IPS-18a (cell line): ENCODE measurements at regions not wholly inside any gene's neighbourhood (a gene's known extent, or its start where the extent isn't known, plus 50 kb on each side); places are given as distances from the start of the nearest gene placed in this dataset.

Experiments
- H3K27ac ChIP-seq: one replicate; pipeline ENCODE4 v1.5.1; 2013; ENCODE audit warnings: low read length
- H3K27me3 ChIP-seq: one replicate; pipeline ENCODE4 v1.6.1; 2013; ENCODE audit warnings: mild to moderate bottlenecking, low read length; ENCODE audit not compliant: control insufficient read depth, insufficient read depth
- H3K36me3 ChIP-seq: one replicate; pipeline ENCODE4 v1.6.1; 2013; ENCODE audit warnings: low read depth, low read length; ENCODE audit not compliant: control insufficient read depth
- H3K4me1 ChIP-seq: one replicate; pipeline ENCODE4 v1.6.1; 2013; ENCODE audit warnings: low read depth, low read length; ENCODE audit not compliant: control insufficient read depth
- H3K4me3 ChIP-seq: one replicate; pipeline ENCODE4 v1.5.1; 2013; ENCODE audit warnings: low read length
- H3K9ac ChIP-seq: one replicate; pipeline ENCODE4 v1.6.1; 2013; ENCODE audit warnings: mild to moderate bottlenecking, low read length, moderate library complexity
- H3K9me3 ChIP-seq: one replicate; pipeline ENCODE4 v1.6.1; 2013; ENCODE audit warnings: low read depth, low read length; ENCODE audit not compliant: control insufficient read depth

- Histone ChIP-seq H3K27ac (no peak overlapping the region), H3K27me3 (no peaks in the 10 kb centered on the region), H3K9me3 (no peaks in the 10 kb centered on the region), H3K4me3 (no peak overlapping the region), H3K9ac (no peak overlapping the region), H3K36me3 (no peaks in the 10 kb centered on the region), H3K4me1 (no peaks in the 10 kb centered on the region)
These were observed 97.7 kb upstream of the FAM180A start for GRCh38 chr7:135846339-135846738.

- no peaks in the 10 kb centered on the region for H3K4me1 ChIP-seq
- no peak overlapping the region for H3K9ac ChIP-seq
- no peaks in the 10 kb centered on the region for H3K9me3 ChIP-seq
- no peaks in the 10 kb centered on the region for H3K27me3 ChIP-seq
- H3K36me3 ChIP-seq, result no peaks in the 10 kb centered on the region
- H3K4me3 ChIP-seq, result no peak overlapping the region
- no peak overlapping the region for H3K27ac ChIP-seq
These were observed 96.9 kb upstream of the FAM180A start for GRCh38 chr7:135845415-135846075.

DNA sequence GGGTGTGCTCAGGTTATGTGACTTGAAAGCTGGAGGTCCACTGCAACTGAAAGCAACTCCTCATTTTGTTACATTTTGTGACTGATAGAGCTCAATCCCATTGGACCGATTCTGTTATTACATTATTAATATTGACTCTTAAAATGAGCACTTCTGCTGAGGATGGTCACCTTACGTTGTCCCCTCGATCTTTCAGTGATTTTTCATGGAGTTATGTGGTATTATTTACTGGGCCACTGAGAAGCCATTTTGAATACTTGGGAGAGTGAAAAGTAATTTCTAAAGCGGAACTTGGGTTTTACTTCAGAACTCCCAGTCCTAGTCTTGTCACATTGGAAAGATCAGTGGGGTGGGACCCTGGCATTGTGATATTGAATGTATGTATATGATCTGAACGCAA lies 96.3 kb upstream of the FAM180A start:
- no peaks in the 10 kb centered on the region for H3K9me3 ChIP-seq
- H3K27me3 ChIP-seq, result no peaks in the 10 kb centered on the region
- H3K27ac ChIP-seq, result no peak overlapping the region
- H3K4me1 ChIP-seq, result no peaks in the 10 kb centered on the region
- H3K4me3 ChIP-seq, result no peak overlapping the region
- no peaks in the 10 kb centered on the region for H3K36me3 ChIP-seq
- no peak overlapping the region for H3K9ac ChIP-seq

GRCh38 chr7:135843214-135843613 lies 94.6 kb upstream of the FAM180A start:
- H3K27ac ChIP-seq, result no peak overlapping the region
- no peak overlapping the region for H3K9ac ChIP-seq
- no peaks in the 10 kb centered on the region for H3K27me3 ChIP-seq
- H3K36me3 ChIP-seq, result no peaks in the 10 kb centered on the region
- H3K9me3 ChIP-seq, result no peaks in the 10 kb centered on the region
- H3K4me1 ChIP-seq, result no peaks in the 10 kb centered on the region
- no peak overlapping the region for H3K4me3 ChIP-seq

DNA sequence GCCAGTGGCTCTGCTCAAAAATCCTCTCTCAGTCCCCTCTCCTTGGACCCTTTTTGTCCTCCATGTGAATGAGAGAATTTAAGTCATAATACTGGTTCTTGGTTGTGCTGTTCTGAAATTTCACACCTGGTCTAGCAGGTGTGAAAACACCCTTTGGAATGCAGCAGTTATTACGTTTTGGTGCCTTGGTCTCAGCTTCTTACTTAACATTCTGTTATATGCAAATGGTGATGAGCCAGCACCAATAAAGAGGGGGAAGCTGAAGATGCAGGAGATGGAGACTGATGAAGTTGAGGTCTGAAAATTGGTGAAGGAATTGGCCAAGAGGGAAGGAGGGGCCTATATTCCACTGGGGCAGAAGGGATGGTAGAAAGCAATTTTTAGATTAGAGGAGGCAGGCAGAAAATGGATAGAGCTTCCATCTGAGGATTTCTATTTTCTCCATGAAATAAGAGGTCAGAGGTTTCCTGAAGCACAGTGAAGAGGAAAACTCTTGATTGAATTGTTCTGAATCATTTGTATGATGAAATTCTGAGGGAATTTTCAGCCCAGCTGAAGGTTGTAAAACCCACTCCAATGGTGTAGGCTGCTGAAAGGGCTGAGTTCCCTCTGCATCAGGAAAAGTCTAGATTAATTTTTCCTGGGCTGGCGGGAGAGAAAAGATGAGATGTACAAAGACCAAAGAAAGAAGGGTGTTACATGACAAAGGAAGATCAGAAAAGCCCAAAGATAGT lies 94.0 kb upstream of the FAM180A start:
- Histone ChIP-seq H3K27me3 (no peaks in the 10 kb centered on the region), H3K9ac (no peak overlapping the region)

DNA sequence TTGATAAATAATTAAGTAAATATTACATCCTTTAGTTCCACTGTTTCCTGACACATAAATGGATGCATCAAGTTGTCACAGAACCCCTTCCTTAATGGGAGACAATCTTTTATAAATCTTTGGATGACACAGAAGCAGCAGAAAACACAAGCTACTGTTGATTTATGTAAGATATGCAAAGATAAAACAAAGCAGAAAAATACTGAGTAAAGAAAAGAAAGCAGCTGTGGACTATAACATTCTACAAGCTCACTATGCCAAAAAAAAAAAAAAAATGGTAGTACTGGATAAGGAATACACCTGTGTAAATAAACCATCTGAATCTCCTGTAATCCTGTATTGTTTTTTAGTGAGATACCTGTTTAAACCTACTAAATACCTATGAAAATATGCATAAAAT lies 92.0 kb upstream of the FAM180A start:
- Histone ChIP-seq H3K27ac (no peak overlapping the region), H3K9me3 (no peaks in the 10 kb centered on the region), H3K36me3 (no peaks in the 10 kb centered on the region), H3K4me1 (no peaks in the 10 kb centered on the region), H3K9ac (no peak overlapping the region), H3K4me3 (no peak overlapping the region), H3K27me3 (no peaks in the 10 kb centered on the region)

More for the DNA sequence above, 94.0 kb upstream of the FAM180A start:
- Histone ChIP-seq H3K4me3 (no peak overlapping the region), H3K4me1 (no peaks in the 10 kb centered on the region), H3K27ac (no peak overlapping the region), H3K9me3 (no peaks in the 10 kb centered on the region), H3K36me3 (no peaks in the 10 kb centered on the region)

- H3K9ac ChIP-seq, result no peak overlapping the region
- H3K9me3 ChIP-seq, result no peaks in the 10 kb centered on the region
- no peaks in the 10 kb centered on the region for H3K27me3 ChIP-seq
- no peak overlapping the region for H3K4me3 ChIP-seq
- no peak overlapping the region for H3K27ac ChIP-seq
- no peaks in the 10 kb centered on the region for H3K36me3 ChIP-seq
- H3K4me1 ChIP-seq, result no peaks in the 10 kb centered on the region
These were observed 89.1 kb upstream of the FAM180A start for GRCh38 chr7:135837675-135838074.

- Histone ChIP-seq H3K4me3 (no peak overlapping the region), H3K27me3 (no peaks in the 10 kb centered on the region), H3K27ac (no peak overlapping the region), H3K9ac (no peak overlapping the region), H3K36me3 (no peaks in the 10 kb centered on the region), H3K4me1 (no peaks in the 10 kb centered on the region), H3K9me3 (no peaks in the 10 kb centered on the region)
These were observed 85.7 kb upstream of the FAM180A start for GRCh38 chr7:135834266-135834665.

DNA sequence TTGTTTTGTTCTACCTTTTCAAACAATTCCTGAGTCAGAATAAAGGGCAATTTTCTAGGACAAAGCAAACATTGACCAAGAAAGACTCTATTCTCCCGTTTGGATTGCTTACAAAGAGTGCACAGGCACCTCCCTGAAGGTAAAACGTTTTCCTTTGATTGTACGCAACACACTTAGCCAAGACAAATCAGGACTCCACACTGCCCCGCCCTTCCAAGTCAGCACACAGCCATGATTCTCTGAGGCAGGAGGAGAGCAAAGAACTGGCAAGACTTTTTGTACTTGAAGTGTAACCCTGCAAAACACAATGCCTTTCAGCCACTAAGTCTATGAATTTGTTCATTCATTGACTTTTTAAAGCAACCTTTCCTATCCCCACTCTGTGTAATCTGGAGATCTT lies 85.0 kb upstream of the FAM180A start:
- no peaks in the 10 kb centered on the region for H3K4me1 ChIP-seq
- H3K9ac ChIP-seq, result no peak overlapping the region
- H3K9me3 ChIP-seq, result no peaks in the 10 kb centered on the region
- H3K27me3 ChIP-seq, result no peaks in the 10 kb centered on the region
- H3K27ac ChIP-seq, result no peak overlapping the region
- H3K4me3 ChIP-seq, result no peak overlapping the region
- no peaks in the 10 kb centered on the region for H3K36me3 ChIP-seq

GRCh38 chr7:135831455-135832195 lies 83.0 kb upstream of the FAM180A start:
- H3K9me3 ChIP-seq, result no peaks in the 10 kb centered on the region
- no peaks in the 10 kb centered on the region for H3K4me1 ChIP-seq
- no peak overlapping the region for H3K4me3 ChIP-seq
- no peaks in the 10 kb centered on the region for H3K36me3 ChIP-seq
- H3K9ac ChIP-seq, result no peak overlapping the region
- H3K27ac ChIP-seq, result no peak overlapping the region
- no peaks in the 10 kb centered on the region for H3K27me3 ChIP-seq

- H3K9me3 ChIP-seq, result no peaks in the 10 kb centered on the region
- no peaks in the 10 kb centered on the region for H3K4me1 ChIP-seq
- H3K27ac ChIP-seq, result no peak overlapping the region
- no peak overlapping the region for H3K9ac ChIP-seq
- H3K36me3 ChIP-seq, result no peaks in the 10 kb centered on the region
- H3K4me3 ChIP-seq, result no peak overlapping the region
- H3K27me3 ChIP-seq, result no peaks in the 10 kb centered on the region
These were observed 80.0 kb upstream of the FAM180A start for GRCh38 chr7:135828604-135829003.
